NCI-H510A (cell line): ENCODE measurements at regions not wholly inside any gene's neighbourhood (a gene's known extent, or its start where the extent isn't known, plus 50 kb on each side); places are given as distances from the start of the nearest gene placed in this dataset.
A peak's percentile ranks its signal among the peaks of the same experiment; 100 is the strongest.
"Not testable (repeated sequence)": the region's sequence is repeated elsewhere in the genome, so short reads cannot be mapped to it uniquely, and the experiment has no call there.

Experiments used
- DNase-seq: peaks from one replicate; lab custom pipeline; 2025; lab: John Stamatoyannopoulos, UW

DNA sequence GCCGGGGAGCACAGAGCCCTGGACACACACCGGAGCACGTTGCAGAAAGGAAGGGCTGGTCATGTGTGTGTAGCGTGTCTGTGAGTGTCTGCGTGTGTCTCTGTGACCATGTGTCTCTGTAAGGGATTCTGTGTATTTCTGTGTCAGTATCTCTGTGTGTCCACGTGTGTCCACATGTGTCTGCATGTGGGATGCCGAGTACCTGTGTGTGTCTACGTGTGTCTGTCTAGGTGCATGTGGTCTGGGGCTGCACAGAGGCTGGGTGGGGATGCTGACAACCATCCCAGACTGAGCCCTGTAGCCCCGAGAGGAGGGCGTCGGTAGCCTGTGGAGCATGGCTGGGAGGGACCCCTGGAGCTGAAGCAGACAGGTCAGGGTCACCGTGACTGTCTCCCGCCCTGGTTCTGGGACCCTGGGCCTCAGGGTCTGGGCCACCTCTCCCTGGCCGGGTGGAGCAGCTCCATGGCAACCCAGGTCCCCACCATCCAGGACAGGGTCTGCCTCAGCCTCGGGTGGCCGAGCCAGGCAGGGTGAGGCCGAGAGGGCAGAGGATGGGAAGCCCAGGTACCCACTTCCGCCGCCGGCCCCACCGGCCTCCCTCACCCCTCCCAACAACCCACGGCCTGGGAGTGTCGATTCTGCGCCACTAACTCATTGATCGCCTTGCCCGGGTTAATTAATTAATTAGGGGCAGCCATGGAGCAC, 122.7 kb downstream of the FAM53A start:
- no peak for DNase-seq

DNA sequence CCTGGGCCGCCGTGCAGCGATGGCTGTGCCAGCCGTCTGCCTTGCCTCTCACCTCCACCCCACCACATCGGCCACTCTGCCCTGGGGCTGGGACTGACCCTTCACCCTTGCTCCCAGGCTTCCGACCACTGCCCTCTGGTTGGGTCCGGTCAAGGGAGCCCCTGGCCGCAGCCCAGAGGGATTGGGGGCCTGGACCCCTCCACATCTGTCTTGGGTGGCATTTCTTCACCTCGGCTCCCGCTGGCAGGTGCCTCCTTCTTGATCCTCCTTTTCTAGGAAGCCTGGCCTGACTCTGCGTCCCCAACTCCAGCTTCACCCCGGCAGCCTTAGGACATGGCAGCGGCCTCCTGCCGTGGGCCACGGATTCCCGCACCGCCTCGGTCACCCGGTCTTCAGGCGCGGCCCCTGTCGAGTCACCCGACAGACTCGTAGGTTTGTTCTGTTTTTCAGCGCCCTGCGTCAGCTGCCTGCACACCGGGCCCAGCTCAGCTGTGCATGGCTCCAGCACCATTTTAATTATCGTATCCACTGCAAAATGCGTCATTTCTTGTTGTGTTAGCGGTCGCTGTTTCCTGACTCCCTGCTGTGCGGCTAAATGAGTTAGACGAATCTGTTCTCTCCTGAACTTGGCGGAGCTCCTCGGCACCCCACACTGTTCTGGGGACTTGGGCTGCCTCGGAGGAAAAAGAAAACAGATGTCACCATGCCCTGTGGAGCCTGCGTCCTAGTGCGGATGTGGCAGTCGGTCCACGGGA, 124.0 kb downstream of the FAM53A start:
- no peak for DNase-seq

DNA sequence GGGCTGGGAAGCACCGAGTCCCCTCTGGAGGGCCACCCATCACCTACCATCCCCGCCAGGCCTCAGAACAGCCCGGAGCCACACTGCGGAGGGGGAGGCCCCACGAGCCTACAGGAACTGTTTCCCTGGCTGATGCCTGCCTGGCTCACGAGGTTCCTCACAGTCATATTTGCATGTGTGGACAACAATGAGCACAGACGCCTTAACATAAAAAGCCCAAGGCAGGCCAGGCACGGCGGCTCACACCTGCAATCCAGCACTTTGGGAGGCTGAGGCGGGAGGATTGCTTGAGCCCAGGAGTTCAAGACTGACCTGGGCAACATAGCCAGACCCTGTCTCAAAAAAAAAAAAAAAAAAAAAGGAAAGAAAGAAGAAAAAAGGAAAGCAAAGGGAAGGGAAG, 125.9 kb downstream of the FAM53A start:
- DNase-seq, result no peak

DNA sequence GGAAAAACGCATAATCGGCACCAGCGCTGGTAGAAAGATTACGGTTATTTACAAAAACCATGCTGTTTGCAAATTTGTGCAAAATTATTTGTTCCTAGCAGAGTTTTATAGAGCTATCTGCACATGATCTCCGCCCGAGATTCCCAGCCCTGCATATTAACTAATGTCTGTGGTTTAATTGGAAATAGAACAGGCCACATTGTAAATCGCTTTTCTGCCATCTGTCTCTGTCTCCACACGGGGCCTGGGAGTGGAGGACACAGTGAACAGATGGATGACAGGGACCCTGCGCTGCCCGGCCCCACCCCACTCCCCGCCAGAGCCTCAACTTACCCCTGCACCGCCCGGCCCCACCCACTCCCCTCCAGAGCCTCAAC, 126.9 kb downstream of the FAM53A start:
- DNase-seq, result no peak

DNA sequence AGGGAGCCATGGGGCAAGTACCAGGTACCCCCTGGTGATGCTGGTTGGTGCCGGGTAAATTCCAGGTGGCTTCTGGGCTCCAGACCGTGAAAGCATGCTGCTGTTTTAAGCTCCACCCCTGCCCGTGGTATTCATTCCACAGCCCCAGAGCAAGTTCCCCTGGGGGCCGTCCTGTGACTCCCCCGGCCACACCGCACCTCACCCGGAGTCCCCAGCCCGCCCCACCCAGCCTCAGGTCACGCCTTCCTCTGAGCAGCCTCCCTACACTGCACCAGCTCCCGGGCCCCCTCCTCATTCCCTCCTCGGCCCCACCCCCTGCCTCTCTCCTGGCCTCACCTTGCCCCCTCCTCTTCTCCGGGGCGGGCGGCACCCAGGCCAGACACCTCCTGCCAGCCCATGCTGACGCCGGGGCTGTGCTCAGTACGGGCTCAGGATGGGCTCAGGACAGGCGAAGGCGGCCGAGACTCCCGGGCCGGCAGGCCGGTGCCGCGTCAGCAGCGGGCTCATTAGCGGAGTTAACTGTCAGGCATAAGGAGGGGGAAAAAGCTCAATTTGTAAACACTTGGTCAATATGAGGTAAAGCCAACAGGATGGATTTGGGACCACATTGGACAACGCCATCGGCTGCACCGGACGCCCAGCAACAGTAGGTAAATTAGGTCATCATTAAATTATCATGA, 127.4 kb downstream of the FAM53A start:
- DNase-seq, result no peak

DNA sequence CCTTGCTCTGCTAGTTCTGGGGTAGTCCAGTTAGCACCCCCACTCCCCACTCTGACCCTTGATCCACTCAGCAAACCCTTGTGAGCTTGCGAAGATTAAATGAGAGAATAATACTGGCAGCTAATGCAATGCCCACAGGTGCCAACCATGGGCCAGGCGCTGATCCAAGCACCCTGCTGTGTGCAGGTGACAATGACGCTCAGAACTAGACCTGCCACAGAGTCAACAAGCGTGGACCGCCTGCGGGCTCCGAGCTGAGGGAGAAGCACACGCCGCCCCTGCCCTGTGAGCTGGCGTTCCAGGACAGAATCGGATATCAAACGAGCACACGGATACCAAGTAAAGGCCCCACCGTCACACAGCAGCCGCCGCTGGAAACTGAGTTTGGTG, 129.2 kb downstream of the FAM53A start:
- DNase-seq, result peak; percentile 25

DNA sequence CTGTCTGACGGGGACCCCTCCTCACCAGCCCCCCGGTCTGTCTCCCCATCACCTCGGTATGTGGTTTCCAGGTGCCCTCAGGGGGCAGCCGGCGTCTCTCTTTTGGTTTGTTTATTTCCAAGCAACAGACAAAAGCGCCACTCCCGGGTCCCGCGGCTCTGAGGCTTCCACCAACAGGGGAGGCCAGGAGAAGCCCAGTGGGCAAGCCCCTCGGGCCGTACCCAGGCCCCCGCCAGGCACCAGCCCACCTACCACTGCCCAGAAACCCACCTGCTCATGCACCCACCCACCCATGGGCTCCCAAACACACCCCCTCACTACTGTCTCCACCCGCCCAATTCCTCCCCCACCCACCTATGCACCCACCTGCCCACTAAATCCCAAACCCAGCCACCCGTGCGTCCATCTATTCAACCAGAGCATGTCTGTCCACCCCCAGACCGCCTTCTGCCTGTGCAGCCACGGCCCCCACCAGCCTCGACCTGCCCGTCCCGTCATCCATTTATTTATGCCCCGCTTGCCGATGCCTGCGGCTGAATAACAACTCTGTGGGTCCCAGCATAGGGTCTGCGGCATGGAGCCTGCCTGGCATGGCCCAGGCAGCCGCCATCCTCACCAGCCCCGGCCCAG, 129.8 kb downstream of the FAM53A start:
- no peak for DNase-seq

DNA sequence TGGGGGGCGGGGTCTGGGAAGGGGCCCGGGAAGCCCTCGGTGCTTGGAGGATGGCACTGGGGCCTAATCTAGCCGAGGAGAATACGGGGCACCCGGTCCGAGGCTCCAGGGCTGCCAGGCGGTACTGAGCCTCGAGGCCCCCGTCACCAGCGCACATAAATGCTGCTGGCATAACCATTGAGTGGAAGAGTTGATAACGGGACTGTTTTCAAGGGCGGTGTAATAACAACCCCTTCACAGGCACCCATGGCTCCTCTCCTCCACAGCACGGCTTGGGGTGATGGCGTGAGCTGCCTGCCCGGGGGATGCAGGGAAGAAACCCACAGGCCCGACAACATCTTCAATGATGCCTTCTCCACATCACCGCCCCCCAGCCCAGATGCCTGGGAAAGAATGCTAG, 130.7 kb downstream of the FAM53A start:
- DNase-seq, result no peak

DNA sequence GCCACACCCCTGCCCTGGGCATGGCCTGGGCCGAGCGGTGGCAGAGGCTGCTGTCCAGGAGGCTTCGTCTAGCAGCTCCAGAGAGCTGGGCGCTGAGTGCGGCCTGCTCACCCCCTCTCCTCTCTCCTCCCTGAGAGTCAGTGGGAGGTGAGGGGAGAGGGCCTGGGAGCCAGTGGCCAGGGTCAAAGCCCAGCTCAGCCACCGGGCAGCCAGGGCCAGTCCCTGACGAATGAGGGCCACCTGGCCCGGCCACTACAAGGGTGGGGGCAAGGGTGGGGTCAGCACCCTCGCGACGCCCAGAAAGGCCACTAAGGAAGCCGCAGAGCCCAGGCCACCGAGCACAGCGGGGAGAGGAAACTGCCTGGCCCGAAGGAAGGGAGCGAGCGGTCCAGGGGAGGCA, 131.7 kb downstream of the FAM53A start:
- no peak for DNase-seq

DNA sequence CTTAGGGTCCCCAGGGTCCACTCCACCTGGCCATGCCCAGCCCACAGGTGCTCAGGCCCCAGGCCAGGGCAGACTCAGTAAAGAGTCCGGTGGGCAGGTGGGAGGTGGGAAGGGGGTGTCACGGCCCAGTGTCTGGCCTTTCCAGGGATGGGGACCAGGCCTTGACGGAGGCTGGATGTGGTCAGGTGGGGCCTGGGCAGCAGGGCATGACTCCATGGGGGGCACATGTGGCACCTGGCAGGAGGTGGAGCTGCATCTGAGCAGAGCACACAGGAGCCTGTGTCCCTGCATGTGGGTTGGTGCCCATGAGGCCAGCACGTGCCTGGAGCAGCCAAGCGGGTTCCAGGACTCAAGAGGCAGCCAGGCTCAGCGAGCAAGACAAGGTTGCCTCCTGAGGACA, 132.9 kb downstream of the FAM53A start:
- DNase-seq, result no peak

DNA sequence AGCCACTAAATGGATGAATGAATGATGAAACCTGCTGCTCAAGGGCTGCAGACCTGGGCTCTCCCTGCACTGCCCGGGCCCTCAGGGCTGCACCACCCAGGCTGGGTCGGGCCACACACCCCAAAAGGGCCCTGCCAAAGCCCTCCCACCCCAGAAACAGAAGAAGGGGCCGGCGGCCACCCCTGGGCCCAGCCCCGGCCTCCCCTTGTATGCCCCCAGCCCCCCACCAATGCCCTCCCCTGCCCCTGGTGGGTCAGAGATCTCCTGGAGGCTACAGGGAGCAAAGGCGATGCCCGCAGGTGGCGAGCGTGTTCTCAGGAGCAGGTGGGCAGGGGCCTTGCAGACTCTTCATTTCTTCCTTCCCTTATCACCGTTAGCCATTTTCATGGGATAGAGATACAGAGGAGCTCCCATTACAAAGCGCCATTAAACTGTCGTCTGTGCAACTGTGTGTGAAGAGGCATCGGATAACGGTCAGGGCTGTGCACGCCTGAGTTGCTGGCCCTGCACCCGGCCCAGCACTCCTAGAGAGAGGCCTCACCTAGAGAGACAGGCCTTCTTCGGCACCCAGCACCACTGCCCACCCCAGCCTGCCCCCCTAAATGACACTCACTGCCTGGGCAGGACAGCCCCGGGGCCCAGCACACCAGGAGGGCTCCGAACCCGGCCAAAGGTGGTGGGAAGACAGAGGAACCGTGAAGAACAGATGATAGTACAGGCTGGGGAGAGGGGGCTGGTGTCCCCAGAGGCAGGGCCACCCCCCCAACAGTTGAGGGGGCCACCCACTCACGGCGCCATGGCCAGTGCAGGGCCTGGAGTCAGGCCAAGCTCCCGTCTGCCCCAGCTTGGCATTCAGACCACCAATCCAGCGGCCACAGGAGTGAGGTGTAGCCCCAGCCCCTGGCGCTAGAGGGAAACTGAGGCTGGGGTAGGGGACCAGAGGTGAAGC, 133.7 kb downstream of the FAM53A start:
- DNase-seq, result no peak

DNA sequence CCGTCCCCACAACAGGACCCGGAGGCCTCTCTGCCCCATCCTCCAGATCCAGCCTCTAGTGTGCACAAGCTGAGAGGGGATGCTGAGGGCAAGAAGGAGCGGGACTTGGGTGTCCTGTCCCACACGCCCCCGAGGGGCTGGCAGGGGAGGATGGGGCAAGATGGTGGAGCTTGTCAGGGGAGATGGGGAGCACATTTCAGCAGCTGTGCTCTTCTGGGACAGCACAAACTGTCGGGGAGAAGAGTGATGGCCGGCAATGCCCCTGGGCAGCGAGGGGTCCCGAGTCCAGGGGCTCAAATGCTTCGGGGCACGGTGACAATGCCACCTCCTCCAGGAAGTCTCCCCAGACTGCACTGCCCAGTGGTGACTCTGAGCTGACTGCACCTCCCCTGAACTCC, 134.5 kb downstream of the FAM53A start:
- no peak for DNase-seq

DNA sequence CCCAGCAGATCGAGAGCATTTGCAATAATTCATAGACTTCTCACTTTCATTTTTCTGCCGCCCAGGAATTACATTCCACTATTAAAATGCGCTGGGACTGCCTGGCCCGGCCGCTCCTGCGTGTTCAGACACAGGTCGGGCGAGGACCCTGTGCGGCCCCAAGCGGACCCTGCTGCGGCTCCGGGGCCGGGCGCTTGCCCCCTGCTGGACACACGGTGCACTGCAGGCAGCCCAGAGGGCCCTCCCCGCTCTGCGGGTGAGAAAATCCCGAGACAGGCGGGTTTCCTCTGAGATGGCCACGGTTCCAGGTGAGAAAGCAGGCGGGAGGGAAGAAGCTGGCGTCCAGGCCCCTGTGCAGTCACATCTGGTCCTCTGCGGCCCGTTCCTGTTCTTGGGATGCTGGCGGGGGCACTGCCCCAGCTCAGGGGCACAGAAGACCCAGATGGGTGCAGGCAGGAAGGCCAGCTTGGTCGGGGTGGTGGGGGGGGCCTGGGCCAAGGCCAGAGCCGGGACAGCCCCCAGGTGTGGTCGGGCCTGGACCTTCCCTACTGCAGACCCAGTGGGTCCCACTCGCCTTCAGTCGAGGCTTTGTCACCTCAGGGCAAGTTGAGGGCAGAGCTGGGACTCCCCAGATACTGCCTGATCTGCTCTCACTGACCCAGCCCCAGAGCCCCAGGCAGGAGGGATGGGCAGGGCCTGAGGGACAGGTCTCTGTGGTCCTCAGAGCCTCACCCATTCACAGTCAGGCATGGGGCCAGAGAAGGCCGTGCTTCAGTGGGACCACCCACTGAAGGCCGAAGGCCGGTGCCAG, 135.1 kb downstream of the FAM53A start:
- DNase-seq, result not testable (repeated sequence)

DNA sequence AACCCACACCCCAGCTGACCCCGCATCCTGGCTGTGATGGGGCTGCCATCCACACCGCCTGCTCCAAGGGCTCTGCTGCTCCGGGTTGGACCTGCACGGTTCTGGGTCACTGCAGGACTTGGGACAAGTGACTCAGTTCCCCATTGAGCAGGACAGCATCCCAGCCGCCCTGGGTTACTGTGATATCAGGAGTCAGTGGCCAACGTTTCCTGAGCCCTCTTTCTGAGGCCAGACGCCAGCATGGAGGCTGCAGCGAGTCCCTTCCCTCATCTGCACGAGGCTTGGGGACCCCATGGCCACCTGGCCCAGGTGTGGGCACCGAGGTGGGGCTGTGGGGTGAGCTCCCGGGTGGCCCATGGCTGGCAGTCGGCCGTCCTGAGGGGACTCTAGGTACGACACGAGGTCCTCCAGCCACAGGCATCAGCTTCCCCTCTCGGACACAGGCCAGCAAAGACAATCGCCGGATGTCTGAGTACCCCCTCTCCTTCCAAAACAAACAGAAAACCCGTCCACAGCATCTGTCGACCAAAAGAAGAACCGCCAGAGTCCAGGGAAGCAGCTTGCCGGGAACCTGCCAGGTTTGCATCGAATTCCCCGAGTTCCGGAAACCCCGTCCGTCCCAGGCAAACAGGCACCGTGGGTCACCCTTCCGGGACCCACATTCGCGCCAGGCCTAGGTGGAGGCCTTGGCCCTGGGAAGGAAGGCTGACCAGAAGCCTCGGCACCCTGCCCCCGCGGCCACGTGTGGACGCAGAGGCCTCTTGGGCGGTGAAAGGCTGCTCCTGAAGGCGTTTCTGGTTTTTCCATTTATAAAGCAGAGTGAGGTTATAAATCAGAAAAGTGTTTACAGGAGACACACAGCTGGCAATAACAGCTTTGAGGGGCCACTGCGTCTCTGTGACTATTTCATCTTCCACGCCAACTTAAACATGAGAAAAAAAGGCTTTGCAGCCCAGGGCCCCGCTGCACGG, 136.0 kb downstream of the FAM53A start:
- DNase-seq, result no peak

DNA sequence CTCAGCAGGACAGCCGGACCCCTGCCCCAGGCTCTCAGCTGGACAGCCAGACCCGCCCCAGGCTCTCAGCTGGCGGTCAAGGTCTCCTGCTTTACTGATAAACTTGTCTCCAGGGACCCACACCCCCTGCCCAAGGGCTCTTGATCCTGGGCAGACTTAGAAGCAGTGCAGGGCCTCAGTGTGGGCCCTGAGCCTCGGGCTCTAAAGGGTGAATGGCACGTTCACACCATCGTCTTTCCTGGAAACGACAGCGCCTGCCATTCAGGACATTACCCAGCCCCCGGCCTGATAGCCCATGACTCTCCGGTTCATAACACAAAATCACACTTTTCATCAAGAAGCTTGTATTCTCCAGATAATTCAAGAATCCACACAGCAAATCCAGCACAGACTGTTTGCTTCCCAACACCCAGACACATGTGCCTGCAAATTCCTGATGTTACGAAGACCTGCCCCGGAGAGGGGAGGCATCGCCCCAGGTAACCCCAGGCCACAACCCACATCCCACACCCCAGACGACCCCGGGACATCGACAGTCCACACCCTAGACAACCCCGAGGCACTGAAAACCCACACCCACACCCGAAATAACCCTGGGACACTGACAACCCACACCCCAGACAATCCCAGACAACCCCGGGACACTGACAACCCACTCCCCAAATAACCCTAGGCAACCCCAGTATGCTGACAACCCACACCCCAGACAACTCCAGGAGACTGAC, 136.8 kb downstream of the FAM53A start:
- no peak for DNase-seq

DNA sequence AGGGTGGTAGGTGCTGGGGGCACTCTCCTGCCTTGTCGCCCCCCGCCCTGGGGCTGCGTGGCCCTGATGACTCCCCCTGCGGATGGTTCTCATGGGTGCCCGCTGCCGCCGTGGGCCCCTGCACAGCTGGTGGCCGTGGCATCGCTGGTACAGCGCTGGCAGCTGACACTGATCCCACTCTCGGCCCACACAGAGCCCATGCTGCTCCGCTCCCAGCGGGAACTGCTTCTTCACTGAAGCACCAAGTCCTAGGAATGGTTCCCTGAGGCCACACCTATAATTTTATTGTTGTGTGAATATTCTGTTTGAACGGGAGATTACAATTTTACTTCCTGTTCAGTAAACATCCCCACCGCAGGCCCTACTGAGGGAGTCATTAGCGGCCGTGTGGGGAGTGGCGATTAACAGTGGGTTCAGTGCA, 138.6 kb upstream of the NKX1-1 start:
- no peak for DNase-seq

DNA sequence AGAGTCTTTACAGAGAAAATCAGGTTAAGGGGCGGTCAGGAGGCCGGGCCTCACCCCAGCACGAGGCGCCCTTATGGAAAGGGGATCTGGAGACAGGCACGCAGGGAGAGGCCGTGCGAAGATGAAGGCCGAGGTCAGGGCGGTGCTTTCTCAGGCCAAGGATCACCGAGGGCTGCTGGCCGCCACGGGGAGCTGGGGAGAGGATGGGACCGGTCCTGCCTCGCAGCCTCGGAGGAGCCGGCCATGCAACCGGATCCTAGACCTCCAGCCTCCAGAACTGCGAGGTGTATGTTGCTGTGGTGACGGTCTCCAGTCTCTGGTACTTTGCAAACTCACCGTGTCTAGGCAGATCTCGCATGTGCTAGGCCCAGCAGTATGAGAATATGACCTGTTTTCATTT, 138.2 kb upstream of the NKX1-1 start:
- DNase-seq, result not testable (repeated sequence)

DNA sequence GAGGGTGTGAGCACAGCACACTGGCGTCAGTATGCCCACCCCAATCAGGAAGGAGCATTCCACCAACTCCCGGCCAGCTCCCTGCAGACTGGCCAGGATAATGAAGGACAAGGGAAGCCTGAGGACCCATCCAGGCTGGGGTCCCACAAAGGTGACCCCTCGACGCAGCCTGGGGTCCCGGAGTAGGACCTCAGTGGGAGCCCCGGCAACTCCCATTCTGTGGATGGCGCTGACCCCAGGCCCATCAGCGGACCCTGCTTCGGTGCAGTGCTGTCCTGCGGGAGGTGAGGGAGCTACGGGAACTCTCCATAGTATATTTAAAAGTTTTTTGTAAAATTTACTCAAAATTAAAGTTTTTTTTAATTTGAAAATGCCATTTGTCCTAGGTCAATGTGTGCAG, 137.7 kb upstream of the NKX1-1 start:
- DNase-seq, result no peak

DNA sequence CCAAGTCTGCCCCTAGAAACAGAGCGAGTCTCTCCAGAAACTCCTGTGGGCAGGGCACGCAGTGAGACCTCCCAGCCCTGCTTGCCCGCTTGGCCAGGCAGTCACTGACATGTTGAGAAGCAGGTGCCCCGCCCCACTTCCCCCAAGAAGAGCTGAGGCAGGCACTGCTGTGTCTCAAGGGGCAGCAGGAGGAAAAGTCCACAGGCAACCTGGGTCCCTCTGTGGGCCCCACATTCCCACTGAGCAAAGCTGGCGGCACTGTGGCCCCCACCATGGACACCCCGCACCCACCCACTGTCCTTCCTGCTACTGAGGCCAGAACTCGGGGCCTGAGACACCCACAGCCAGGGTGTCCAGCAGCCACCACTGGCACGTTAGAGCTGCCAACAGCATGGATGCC, 137.3 kb upstream of the NKX1-1 start:
- DNase-seq, result no peak
